ENCODE measurements at regions not wholly inside any gene's neighbourhood (a gene's known extent, or its start where the extent isn't known, plus 50 kb on each side); places are given as distances from the start of the nearest gene placed in this dataset.

DNA sequence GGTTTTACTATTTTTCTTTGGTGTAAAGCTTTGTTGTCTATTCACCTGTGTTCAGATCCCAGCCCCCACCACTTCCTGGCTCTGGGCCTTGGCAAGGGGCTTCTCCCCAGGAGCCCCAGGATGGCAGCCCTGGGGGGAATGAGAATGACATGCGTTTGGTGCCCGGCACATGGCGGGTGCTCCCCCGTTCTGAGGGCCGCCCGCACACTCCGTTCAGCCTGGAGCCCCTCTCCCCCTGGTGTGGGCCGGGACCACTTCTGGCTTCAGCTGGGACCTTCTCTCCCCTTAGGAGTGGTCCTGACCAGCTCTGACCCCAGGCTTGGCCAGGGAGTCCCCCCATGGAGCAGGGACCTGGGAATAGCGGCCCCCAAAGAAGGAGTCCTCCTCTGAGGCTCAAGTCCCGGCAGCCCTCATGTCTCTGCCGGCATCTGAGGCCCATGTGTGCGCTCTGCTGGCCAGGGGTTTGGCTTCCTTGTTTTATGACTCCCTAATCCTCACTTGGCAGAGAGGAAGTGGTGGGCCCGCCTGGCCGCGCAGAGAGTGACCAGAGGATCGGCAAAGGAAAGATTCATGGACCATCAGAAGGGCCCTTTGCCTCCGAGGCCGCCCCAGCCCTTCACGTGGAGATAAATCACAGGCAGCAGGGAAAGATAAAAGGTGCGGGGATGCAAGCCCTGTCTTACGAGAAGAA is 57.0 kb upstream of the LMX1B start:
- no peak for DNase-seq (ENCODE audit: low spot score)

DNA sequence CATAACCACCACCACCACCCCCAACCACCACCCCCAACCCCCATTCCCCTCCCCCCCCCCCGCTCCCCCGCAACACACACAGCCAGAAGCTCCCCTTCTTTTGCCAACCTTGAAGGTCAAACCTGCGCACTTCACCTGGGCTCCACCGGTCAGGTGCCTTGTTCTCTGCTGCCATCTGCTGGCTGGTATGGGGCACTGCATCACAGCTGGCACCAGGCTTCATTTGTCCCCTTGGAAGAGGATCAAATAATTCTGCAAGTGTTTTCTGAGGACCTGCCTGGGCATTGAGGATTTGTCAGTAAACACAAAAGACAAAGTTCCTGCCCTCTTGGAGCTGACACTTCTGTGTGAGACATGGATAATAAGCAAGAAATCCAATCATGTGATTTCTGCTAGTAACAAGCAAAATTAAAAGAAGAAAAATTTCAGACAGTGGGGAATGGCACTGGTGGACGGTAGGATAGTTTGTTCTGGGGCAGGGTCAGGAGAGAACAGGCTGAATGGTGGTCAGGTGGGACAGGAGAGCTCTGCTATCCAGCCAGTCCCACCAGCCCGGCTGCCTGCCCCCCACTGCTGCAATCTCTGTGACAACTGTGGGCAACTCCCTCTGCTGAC is 55.6 kb upstream of the LMX1B start:
- peak; percentile 87 for DNase-seq (ENCODE audit: low spot score)

DNA sequence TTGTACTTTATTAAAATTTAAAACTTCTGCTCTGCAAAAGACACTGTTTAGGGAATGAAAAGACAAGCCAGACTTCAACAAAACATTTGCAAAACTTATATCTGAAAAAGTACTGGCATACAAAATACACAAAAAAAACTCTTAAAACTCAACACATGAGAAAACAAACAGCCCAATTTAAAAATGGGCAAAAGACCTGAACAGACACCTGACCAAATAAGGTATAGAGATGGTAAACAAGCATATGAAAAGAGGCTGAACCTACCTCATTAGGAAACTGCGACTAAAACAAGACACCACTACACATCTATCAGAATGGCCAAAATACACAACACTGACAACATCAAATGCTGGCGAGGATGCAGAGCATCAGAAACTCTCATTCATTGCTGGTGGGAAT is 54.4 kb upstream of the LMX1B start:
- DNase-seq (ENCODE audit: low spot score): no peak

DNA sequence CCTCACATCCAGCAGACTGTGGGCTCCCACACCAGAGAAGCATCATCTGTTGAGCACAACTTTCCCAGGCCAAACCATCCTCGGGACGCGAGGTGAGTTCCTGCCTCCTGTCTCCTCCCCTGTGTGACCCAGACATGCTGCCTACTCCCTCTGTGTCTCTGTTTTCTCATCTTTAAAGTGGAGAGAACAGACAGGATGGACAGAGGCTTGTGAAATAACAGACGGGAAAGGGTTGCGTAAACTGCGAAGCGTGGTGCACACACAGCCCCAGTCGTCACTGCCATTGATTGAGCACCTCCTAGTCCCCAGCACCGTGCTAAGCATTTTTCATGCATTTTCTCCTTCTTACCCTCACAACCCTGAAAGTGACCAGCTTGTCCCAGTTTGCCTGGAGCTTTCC is 52.1 kb upstream of the LMX1B start:
- no peak for DNase-seq (ENCODE audit: low spot score)

DNA sequence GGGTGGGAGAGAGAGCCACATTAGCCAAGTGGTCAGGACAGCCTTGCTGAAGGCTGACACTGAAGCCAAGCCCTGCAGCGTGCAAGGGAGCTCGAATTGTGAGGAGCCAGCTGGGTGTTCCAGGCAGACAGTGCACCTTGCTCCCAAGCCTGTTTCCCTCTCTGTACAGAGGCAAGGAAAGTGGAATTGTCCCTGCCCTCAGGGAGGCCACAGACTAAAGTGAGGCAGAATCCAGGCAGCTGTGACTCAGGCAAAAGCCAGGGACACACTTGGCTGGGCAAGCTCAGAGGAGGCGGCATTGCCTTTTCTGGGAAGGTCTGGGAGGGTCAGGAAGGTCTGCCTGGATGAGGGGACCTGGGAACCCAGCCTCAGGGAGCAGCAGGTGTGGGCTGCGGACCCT is 50.2 kb upstream of the LMX1B start:
- no peak for DNase-seq (ENCODE audit: low spot score)
